Breast epithelium (tissue), 3 donors: ENCODE measurements at regions not wholly inside any gene's neighbourhood (a gene's known extent, or its start where the extent isn't known, plus 50 kb on each side); places are given as distances from the start of the nearest gene placed in this dataset.

Experiments
- POLR2A ChIP-seq: fragments of 450-650 bp; IDR thresholded peaks from one replicate; pipeline ENCODE4 v1.6.1; 2016; ENCODE audit warnings: antibody characterized with exemption, mild to moderate bottlenecking, moderate library complexity
- POLR2AphosphoS5 ChIP-seq, 3 donors: sonication (generic); formaldehyde crosslinking; IDR thresholded peaks; one replicate each; pipeline ENCODE4 v1.6.1; 2017; ENCODE audit warnings: antibody characterized with exemption in 3 of 3
- TF ChIP-seq, protein P1 (sequence below), 3 donors: fragments of 450-650 bp; IDR thresholded peaks; one replicate each; pipeline ENCODE4 v1.5.1; 2016 to 2017; ENCODE audit warnings: antibody characterized with exemption in 3 of 3, mild to moderate bottlenecking in 3 of 3, moderate library complexity in 3 of 3

DNA sequence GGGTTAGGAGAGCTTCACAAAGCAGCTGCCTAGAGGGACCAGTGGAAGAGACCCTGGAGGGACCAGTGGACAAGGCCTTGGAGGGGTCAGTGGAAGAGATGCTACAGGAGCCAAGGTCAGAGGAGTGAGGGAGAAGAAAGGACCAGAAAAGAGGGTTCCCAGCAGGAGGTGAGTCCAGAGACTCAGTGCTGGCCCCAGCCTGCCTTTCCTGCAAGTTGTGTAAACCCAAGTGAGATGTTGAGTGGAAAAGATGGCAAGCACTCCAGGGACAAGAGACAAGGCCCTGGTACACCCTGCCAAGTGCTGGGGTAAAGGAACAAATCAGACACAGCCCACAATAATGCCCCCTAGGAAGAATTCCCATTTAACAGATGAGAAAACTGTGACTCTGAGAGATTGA lies 94.4 kb downstream of the TTC32 start:
- TF ChIP-seq POLR2A (no peak), POLR2AphosphoS5 (IDR thresholded peaks at IDR 0.05) (no peak)
- TF ChIP-seq, protein P1, sequence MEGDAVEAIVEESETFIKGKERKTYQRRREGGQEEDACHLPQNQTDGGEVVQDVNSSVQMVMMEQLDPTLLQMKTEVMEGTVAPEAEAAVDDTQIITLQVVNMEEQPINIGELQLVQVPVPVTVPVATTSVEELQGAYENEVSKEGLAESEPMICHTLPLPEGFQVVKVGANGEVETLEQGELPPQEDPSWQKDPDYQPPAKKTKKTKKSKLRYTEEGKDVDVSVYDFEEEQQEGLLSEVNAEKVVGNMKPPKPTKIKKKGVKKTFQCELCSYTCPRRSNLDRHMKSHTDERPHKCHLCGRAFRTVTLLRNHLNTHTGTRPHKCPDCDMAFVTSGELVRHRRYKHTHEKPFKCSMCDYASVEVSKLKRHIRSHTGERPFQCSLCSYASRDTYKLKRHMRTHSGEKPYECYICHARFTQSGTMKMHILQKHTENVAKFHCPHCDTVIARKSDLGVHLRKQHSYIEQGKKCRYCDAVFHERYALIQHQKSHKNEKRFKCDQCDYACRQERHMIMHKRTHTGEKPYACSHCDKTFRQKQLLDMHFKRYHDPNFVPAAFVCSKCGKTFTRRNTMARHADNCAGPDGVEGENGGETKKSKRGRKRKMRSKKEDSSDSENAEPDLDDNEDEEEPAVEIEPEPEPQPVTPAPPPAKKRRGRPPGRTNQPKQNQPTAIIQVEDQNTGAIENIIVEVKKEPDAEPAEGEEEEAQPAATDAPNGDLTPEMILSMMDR (IDR thresholded peaks at IDR 0.05): no peak
